Iris pigment epithelial cell (primary cell): ENCODE measurements at regions not wholly inside any gene's neighbourhood (a gene's known extent, or its start where the extent isn't known, plus 50 kb on each side); places are given as distances from the start of the nearest gene placed in this dataset.

Experiments
- DNase-seq: peaks from one replicate; pipeline ENCODE4 v3.0.0-alpha.2; 2011; ENCODE audit warnings: low read depth

DNA sequence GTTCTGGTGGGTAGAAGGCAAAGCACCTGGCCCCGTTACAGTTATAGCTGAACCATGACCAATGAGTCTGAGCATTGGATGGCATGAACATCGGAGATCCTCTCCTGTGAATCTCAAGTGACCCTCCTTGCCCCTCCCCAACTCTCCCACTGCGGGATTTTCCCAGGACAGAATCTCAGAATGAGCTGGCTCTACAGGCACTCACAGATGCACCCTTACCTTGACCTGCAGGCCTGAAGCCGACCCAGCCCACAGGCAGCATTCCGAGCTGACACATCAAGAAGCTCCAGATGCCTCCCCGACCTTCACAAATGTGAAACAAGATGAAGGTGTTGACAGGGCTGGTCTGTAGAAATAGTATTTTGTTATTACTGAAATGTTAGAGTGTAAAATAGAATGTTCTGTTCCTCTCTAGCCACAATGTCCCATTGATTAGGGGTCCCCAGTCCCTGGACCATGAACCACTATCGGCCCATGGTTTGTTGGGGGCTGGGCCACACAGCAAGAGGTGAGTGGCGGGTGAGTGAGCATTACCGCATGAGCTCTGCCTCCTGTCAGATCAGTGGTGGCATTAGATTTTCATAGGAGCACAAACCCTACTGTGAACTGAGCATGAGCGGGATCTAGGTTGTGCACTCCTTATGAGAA, 263.4 kb downstream of the AUH start:
- DNase-seq = no peak

DNA sequence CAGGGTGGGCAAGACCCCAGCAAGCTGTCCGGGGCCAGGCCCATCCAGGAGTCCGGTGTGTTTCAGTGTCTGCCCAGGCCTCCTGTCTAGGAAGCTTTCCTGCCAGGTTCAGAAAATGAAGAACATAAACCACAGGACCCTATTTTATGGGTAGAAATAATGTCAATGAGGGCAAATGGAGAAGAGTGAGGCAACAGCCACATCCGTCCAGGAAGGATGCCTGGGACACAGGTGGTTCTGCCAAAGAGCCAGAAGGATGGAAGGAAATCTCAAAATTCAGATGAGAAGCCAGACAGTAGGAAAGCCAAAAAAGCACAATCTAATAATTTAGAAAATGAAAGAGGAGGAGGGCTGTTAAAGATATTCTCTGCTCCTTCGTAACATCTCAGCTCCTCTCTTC, 262.3 kb downstream of the AUH start:
- no peak for DNase-seq

- no peak for DNase-seq
These were observed 260.8 kb downstream of the AUH start for GRCh38 chr9:91100878-91101450.

DNA sequence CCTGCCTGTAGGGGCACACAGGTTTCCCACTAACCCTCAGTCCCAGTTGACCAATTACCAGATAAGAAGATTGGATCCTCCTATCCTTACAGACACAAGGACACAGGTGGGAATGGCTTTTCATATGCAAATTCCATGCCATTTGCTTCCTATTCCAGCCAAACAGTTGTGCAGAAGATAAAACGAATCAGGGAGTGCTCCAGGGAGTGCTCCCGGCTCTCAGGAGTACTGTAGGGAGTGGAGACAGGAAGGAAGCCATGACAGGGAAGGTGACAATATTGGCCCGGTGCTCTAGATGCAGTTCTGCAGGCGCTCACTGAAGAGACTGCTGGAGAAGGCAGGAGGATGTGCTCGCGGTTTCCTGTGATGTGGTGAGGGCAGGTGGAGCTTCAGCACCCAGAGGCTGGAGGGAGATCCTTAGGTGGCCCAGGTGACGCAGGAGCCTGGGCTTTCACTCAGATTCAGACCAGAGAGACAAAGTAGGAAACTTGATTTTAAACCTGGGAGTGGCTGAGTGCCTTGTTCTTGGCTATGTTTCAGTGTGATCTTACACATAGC, 260.0 kb downstream of the AUH start:
- DNase-seq = no peak

DNA sequence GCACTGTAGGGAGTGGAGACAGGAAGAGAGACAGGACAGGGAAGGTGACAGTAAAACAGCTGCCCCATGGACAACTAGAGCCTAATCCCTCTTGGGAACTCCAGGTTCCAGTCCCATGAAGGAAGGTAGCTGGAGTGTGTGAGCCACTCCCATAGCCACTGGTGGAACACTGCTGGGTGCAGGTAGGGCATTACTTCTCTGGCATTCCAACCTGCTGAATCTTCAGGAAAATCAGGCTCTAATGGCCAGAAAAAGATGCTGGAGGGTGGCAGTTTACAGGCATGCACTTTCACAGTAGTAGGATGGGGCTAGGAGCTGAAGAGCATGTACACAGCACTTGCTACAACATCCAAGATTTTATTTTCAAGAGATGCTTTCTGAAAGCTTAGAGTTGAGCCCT, 259.4 kb downstream of the AUH start:
- DNase-seq = no peak

- DNase-seq = no peak
These were observed 257.8 kb downstream of the AUH start for GRCh38 chr9:91103931-91104330.

- DNase-seq = no peak
These were observed 255.2 kb downstream of the AUH start for GRCh38 chr9:91106415-91107081.

GRCh38 chr9:91111226-91111625, 250.5 kb downstream of the AUH start:
- DNase-seq = no peak

- no peak for DNase-seq
These were observed 249.8 kb downstream of the AUH start for GRCh38 chr9:91111876-91112275.

DNA sequence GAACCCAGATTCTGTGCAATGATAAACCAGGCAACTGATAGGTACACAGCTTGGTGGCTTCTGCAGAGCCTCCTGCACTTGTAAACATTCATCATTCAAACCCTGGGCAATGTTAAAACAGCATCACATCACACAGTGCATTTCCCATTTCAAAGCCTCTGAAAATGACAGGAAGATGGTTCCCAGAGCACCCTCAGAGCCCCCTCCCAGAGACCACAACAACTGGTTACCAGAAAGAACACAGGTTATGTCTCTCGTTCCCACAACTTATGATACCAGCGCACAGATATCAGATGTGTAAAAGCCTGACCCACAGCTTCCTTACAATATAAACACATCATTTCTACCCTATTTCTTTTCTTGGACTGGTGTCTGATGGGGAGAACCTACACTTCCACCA, 248.7 kb downstream of the AUH start:
- no peak for DNase-seq

GRCh38 chr9:91114450-91114849, 247.3 kb downstream of the AUH start:
- no peak for DNase-seq

DNA sequence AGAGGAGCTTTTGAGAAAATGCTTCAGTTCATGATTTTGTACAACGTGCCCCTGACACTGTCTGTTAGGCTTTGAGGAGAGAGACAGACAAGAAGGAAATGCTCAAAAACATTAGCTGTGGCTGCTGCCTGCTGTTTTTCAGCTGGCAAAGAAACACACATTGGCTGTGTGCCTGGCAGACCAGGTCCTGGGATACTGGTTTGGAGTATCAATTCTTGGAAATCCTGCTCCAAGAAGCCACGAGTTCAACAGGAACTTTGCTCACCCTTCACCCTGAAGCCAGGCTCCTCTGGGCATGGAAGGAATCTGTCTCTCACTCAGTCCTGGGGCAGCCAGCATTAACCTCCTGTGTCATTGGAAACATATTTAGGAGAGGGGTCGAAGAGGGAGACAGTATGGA, 245.5 kb downstream of the AUH start:
- no peak for DNase-seq

DNA sequence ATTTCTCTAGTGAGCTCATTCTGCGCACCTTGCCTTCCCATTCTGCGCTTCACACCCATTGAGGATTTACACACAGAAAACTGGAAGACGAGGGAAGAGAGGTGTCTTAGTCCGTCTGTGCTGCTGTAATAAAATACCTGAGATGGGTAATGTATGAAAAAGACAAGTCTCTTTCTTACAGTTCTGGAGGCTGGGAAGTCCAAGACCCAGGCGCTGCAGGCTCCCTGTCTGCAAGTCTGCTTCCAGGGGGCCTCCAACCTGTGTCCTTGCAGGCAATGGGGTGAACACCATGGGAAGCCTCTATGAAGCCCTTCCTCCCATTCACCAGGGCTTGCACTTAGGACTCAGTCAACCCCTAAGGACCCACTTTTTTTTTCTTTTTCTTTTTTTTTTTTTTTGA, 245.0 kb downstream of the AUH start:
- no peak for DNase-seq

GRCh38 chr9:91117474-91117891, 244.2 kb downstream of the AUH start:
- DNase-seq = no peak

- DNase-seq = peak; percentile 70
These were observed 243.6 kb downstream of the AUH start for GRCh38 chr9:91117959-91118703.

DNA sequence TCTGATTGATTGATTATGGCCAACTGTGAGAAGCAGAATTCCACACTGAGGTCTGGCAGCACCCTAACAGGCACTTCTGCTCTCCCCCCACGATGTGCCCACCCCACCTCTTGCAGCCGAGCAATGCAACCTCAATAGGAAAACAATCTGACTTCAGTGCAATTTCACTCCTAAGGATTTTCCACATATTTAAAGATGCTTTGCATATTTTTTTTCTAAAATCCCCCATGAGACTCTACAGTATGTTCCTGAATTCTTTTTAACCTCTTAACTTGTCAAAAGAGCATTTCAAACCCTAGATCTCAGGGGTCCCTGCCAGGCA, 243.1 kb downstream of the AUH start:
- no peak for DNase-seq

GRCh38 chr9:91119142-91119541, 242.6 kb downstream of the AUH start:
- peak; percentile 42 for DNase-seq

DNA sequence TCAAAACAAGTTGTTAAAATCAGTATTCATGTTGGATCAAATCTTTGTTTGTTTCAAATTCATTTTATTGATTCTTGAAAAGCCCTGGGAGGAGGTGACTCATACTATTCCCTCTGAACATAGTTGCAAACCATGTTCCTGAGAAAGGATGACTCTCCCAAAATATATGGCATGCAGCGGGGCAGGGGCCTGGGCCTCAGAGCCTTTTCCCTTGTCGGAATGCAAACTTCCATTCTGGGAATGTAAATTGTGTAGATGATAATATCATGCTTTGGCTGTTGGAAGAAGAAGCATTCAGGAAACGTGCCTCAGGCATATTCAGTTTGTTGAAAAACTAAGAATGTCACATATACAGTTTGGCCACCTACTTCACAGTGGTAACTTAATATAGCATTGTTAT, 242.0 kb downstream of the AUH start:
- no peak for DNase-seq

- no peak for DNase-seq
These were observed 241.5 kb downstream of the AUH start for GRCh38 chr9:91120200-91120599.

- DNase-seq = no peak
These were observed 239.0 kb downstream of the AUH start for GRCh38 chr9:91122755-91123154.

- peak; percentile 64 for DNase-seq
These were observed 234.8 kb downstream of the AUH start for GRCh38 chr9:91126761-91127445.

GRCh38 chr9:91127653-91128052, 234.1 kb downstream of the AUH start:
- peak; percentile 45 for DNase-seq
